ENCODE measurements at regions not wholly inside any gene's neighbourhood (a gene's known extent, or its start where the extent isn't known, plus 50 kb on each side); places are given as distances from the start of the nearest gene placed in this dataset.
"Not testable (repeated sequence)": the region's sequence is repeated elsewhere in the genome, so short reads cannot be mapped to it uniquely, and the experiment has no call there.

GRCh38 chr6:76764057-76764456 is 691.6 kb upstream of the IMPG1 start:
- no peak for DNase-seq

GRCh38 chr6:76752841-76753240 is 680.4 kb upstream of the IMPG1 start:
- no peak for DNase-seq

- DNase-seq: not testable (repeated sequence)
These were observed 672.9 kb upstream of the IMPG1 start for GRCh38 chr6:76745388-76745787.

- not testable (repeated sequence) for DNase-seq
These were observed 671.8 kb upstream of the IMPG1 start for GRCh38 chr6:76744151-76744720.

GRCh38 chr6:76742919-76743318 is 670.5 kb upstream of the IMPG1 start:
- no peak for DNase-seq

GRCh38 chr6:76719449-76719848 is 647.0 kb upstream of the IMPG1 start:
- no peak for DNase-seq

- DNase-seq: no peak
These were observed 636.3 kb upstream of the IMPG1 start for GRCh38 chr6:76708641-76709331.

GRCh38 chr6:76707630-76708029 is 635.2 kb upstream of the IMPG1 start:
- no peak for DNase-seq

- no peak for DNase-seq
These were observed 634.2 kb upstream of the IMPG1 start for GRCh38 chr6:76706631-76707030.

- DNase-seq: no peak
These were observed 633.6 kb upstream of the IMPG1 start for GRCh38 chr6:76706086-76706485.

- no peak for DNase-seq
These were observed 631.3 kb upstream of the IMPG1 start for GRCh38 chr6:76703786-76704185.

- DNase-seq: no peak
These were observed 630.8 kb upstream of the IMPG1 start for GRCh38 chr6:76703285-76703684.

- no peak for DNase-seq
These were observed 629.7 kb upstream of the IMPG1 start for GRCh38 chr6:76702187-76702586.

- DNase-seq: no peak
These were observed 629.1 kb upstream of the IMPG1 start for GRCh38 chr6:76701610-76702009.

GRCh38 chr6:76697585-76697984 is 625.1 kb upstream of the IMPG1 start:
- DNase-seq: peak; percentile 28

- DNase-seq: peak; percentile 47
These were observed 622.3 kb upstream of the IMPG1 start for GRCh38 chr6:76694795-76695194.

GRCh38 chr6:76684875-76685274 is 612.4 kb upstream of the IMPG1 start:
- DNase-seq: no peak

- DNase-seq: no peak
These were observed 611.5 kb upstream of the IMPG1 start for GRCh38 chr6:76683985-76684384.

- DNase-seq: peak; percentile 54
These were observed 610.4 kb upstream of the IMPG1 start for GRCh38 chr6:76682842-76683241.

- DNase-seq: no peak
These were observed 609.3 kb upstream of the IMPG1 start for GRCh38 chr6:76681781-76682180.

- no peak for DNase-seq
These were observed 604.6 kb upstream of the IMPG1 start for GRCh38 chr6:76677017-76677416.

- DNase-seq: no peak
These were observed 599.3 kb upstream of the IMPG1 start for GRCh38 chr6:76671751-76672150.

GRCh38 chr6:76644231-76644630 is 571.8 kb upstream of the IMPG1 start:
- no peak for DNase-seq

- no peak for DNase-seq
These were observed 567.5 kb upstream of the IMPG1 start for GRCh38 chr6:76639941-76640340.

GRCh38 chr6:76634695-76635094 is 562.2 kb upstream of the IMPG1 start:
- no peak for DNase-seq

All from hematopoietic multipotent progenitor cell treated with erythropoietin and hydrocortisone succinate and interleukin-3 and kit ligand, for 4 days (in vitro differentiated cells).